Muscle of leg (tissue), 3 donors: ENCODE measurements at regions not wholly inside any gene's neighbourhood (a gene's known extent, or its start where the extent isn't known, plus 50 kb on each side); places are given as distances from the start of the nearest gene placed in this dataset.
A peak's percentile ranks its signal among the peaks of the same experiment; 100 is the strongest.

ENCODE experiments used
- DNase-seq: peaks from one replicate; pipeline ENCODE4 v3.0.0; 2013
- H3K27ac ChIP-seq: one replicate; pipeline ENCODE4 v1.5.1; 2013; ENCODE audit warnings: mild to moderate bottlenecking, low read length, control low read depth
- H3K27me3 ChIP-seq: one replicate; pipeline ENCODE4 v1.6.1; 2013; ENCODE audit warnings: low read length; ENCODE audit not compliant: control insufficient read depth, insufficient read depth
- H3K36me3 ChIP-seq: one replicate; pipeline ENCODE4 v1.6.1; 2013; ENCODE audit warnings: low read length; ENCODE audit not compliant: control insufficient read depth, insufficient read depth
- H3K4me1 ChIP-seq: one replicate; pipeline ENCODE4 v1.6.1; 2013; ENCODE audit warnings: low read length; ENCODE audit not compliant: control insufficient read depth, insufficient read depth
- H3K4me3 ChIP-seq: one replicate; pipeline ENCODE4 v1.5.1; 2013; ENCODE audit warnings: low read length, control low read depth
- H3K9me3 ChIP-seq: replicated peaks from 2 replicates; pipeline ENCODE4 v1.6.1; 2013; ENCODE audit warnings: low read depth, low read length; ENCODE audit not compliant: control insufficient read depth
- WGBS: methylation state at CpG from one replicate; pipeline ENCODE4 v1.1.5; 2013; ENCODE audit warnings: missing lambda C conversion rate; ENCODE audit not compliant: insufficient coverage; 5-methylcytosine and 5-hydroxymethylcytosine counted together

GRCh38 chr7:89780291-89780690, 374.0 kb upstream of the STEAP1 start:
- Histone ChIP-seq H3K27me3 (no peaks in the 10 kb centered on the region), H3K4me3 (no peak overlapping the region), H3K27ac (no peak overlapping the region), H3K4me1 (no peaks in the 10 kb centered on the region), H3K36me3 (no peaks in the 10 kb centered on the region), H3K9me3 (peaks cover 4% of the 10 kb centered on the region)
- DNase-seq, result no peak
- 83% methylated on average over 1 of the region's 4 CpGs for WGBS

- no CpG with 5 or more reads among the region's 2 CpGs for WGBS
Measured at GRCh38 chr7:89796481-89796880, 357.8 kb upstream of the STEAP1 start.

DNA sequence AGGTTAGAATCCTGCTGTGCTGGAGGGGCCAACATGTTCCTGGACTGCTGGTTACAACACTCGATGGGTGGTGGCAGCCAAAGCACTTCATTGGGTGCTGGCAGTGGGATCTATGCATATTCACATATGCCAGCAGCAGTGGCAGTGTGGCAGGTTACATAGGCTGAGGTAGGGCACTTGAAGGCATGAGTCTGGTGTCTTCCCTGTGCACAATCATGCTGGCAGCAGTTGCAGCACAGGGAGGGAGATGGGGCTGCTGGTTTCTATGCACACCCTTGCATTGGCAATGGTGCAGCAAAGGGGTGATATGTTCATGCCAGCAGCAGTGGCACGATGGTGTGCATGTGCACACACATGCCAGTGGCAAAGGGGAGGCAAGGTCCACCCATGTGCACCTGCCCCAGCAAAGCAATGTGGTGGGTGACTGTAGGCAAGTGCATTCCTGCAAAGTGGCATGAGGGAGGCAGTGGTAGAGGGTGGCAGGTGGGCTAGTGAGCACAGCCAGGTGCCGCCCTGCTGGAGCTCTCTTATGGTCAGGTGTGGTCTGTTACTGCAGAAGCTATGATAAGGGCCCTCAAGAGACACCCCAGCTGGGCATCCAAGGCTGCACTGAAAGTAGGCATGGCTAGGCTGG, 356.2 kb upstream of the STEAP1 start:
- H3K27ac ChIP-seq, result no peak overlapping the region
- no peaks in the 10 kb centered on the region for H3K27me3 ChIP-seq
- 85% methylated on average over 3 of the region's 3 CpGs for WGBS
- no peak overlapping the region for H3K4me3 ChIP-seq
- no peaks in the 10 kb centered on the region for H3K9me3 ChIP-seq
- no peak for DNase-seq
- H3K4me1 ChIP-seq, result no peaks in the 10 kb centered on the region
- H3K36me3 ChIP-seq, result no peaks in the 10 kb centered on the region

More at GRCh38 chr7:89796481-89796880, 357.8 kb upstream of the STEAP1 start:
- DNase-seq, result no peak
- Histone ChIP-seq H3K27ac (no peak overlapping the region), H3K4me1 (no peaks in the 10 kb centered on the region), H3K9me3 (no peaks in the 10 kb centered on the region), H3K36me3 (no peaks in the 10 kb centered on the region), H3K4me3 (no peak overlapping the region), H3K27me3 (no peaks in the 10 kb centered on the region)

DNA sequence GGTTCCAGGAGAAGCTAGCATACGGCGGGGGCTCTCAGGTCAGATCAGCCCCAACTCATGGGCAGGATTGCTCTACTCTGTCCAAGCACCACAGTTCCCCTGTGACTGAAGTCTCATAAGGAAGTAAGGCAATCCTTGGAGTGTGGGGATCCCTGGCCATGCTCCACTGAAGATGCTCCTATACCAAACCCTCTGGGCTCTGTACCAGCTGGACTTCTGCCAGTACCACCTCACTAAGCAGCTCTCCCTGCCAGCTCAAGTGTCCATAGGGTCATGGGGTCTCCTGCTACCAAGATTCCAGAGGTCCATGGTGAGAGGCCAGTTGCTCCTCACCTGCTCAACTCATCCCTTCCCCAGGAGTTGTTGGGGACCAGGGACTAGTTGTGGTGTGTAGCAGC, 355.7 kb upstream of the STEAP1 start:
- Histone ChIP-seq H3K9me3 (no peaks in the 10 kb centered on the region), H3K4me1 (no peaks in the 10 kb centered on the region), H3K27me3 (no peaks in the 10 kb centered on the region), H3K4me3 (no peak overlapping the region), H3K27ac (no peak overlapping the region), H3K36me3 (no peaks in the 10 kb centered on the region)
- peak; percentile 5 for DNase-seq
- WGBS, result 80% methylated on average over 2 of the region's 2 CpGs

- DNase-seq, result no peak
- Histone ChIP-seq H3K4me1 (no peaks in the 10 kb centered on the region), H3K27me3 (no peaks in the 10 kb centered on the region), H3K9me3 (no peaks in the 10 kb centered on the region), H3K27ac (no peak overlapping the region), H3K4me3 (no peak overlapping the region), H3K36me3 (no peaks in the 10 kb centered on the region)
- 80% methylated on average over 1 of the region's 2 CpGs for WGBS
Measured at GRCh38 chr7:89800761-89801160, 353.5 kb upstream of the STEAP1 start.

DNA sequence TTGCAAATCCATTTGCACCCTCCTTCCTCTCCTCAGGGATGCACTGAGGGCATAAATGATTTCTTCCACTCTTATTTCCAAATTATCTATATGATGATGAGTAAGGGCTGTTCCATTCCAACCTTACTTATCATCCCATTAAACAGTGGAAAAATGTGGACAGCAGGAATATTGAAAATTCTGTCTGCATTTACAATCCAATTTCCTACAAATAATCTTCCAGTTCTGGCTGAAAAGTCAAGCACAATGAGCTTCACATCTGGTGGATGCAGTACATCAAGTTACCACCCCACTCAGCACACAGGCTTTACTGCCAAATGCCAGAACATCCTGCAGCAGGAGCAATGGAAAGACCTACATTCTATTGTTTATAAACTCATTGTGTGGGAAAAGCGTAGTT, 345.0 kb upstream of the STEAP1 start:
- H3K4me1 ChIP-seq, result no peaks in the 10 kb centered on the region
- peak; percentile 56 for DNase-seq
- H3K4me3 ChIP-seq, result no peak overlapping the region
- no peak overlapping the region for H3K27ac ChIP-seq
- no peaks in the 10 kb centered on the region for H3K36me3 ChIP-seq
- H3K27me3 ChIP-seq, result no peaks in the 10 kb centered on the region
- peaks cover 3% of the 10 kb centered on the region for H3K9me3 ChIP-seq
- no CpG with 5 or more reads among the region's 1 CpG for WGBS

DNA sequence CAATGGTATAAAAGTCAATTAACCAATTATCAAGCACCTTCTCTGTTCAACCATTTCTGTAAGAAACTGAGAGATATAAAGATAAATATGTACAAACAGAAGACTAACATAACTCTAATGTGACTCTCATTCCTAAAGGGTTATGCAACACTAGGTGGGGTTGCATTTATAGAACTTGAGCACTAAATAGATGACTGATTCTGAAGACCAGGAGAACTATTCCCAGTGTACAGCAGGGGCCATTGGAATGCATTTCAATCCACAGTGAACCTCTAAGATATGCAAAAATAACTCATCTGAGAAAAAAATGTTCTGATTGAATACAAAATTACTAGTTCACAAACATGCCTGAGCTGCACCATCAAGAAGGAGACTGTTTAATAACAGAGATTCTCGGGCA, 341.2 kb upstream of the STEAP1 start:
- DNase-seq, result no peak
- no peaks in the 10 kb centered on the region for H3K4me1 ChIP-seq
- no peaks in the 10 kb centered on the region for H3K9me3 ChIP-seq
- no peaks in the 10 kb centered on the region for H3K36me3 ChIP-seq
- H3K27me3 ChIP-seq, result no peaks in the 10 kb centered on the region
- H3K27ac ChIP-seq, result no peak overlapping the region
- H3K4me3 ChIP-seq, result no peak overlapping the region
- no CpG with 5 or more reads among the region's 1 CpG for WGBS

- Histone ChIP-seq H3K4me1 (no peaks in the 10 kb centered on the region), H3K4me3 (no peak overlapping the region), H3K27me3 (no peaks in the 10 kb centered on the region), H3K9me3 (no peaks in the 10 kb centered on the region), H3K27ac (no peak overlapping the region), H3K36me3 (no peaks in the 10 kb centered on the region)
- WGBS, result no CpG with 5 or more reads among the region's 1 CpG
- DNase-seq, result no peak
Measured at GRCh38 chr7:89826121-89826520, 328.1 kb upstream of the STEAP1 start.

GRCh38 chr7:89826557-89826956, 327.7 kb upstream of the STEAP1 start:
- Histone ChIP-seq H3K27me3 (no peaks in the 10 kb centered on the region), H3K4me1 (no peaks in the 10 kb centered on the region), H3K4me3 (no peak overlapping the region), H3K27ac (no peak overlapping the region), H3K36me3 (no peaks in the 10 kb centered on the region), H3K9me3 (no peaks in the 10 kb centered on the region)
- no peak for DNase-seq

GRCh38 chr7:89837515-89837914, 316.8 kb upstream of the STEAP1 start:
- Histone ChIP-seq H3K9me3 (no peaks in the 10 kb centered on the region), H3K27ac (peak overlapping the region; percentile 38), H3K4me3 (no peak overlapping the region), H3K4me1 (peaks cover 7% of the 10 kb centered on the region), H3K36me3 (no peaks in the 10 kb centered on the region), H3K27me3 (no peaks in the 10 kb centered on the region)
- no CpG with 5 or more reads among the region's 1 CpG for WGBS
- DNase-seq, result peak; percentile 89

DNA sequence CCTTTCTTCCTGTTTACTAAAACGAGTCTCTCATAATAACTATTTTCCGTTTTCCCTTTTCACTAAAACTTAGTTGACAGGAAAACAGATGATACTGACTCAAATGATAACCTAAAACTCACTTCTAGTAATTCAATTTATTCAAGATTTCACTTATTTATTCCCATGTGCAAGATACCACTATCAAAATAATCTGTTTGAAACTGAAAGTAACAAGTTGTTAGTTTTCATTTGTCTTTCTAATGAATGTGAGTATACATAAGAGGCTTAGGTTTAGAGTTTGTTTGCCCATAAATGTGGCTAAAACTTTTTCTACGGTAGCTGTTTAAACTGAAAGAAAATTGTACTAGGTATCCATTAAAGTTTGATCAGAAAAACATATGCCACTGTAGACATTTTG, 314.9 kb upstream of the STEAP1 start:
- Histone ChIP-seq H3K27me3 (no peaks in the 10 kb centered on the region), H3K36me3 (no peaks in the 10 kb centered on the region), H3K4me1 (peaks cover 7% of the 10 kb centered on the region), H3K4me3 (no peak overlapping the region), H3K27ac (no peak overlapping the region), H3K9me3 (no peaks in the 10 kb centered on the region)
- no peak for DNase-seq
- WGBS, result 60% methylated on average over 2 of the region's 3 CpGs
